GM18873 (cell line): ENCODE measurements at regions not wholly inside any gene's neighbourhood (a gene's known extent, or its start where the extent isn't known, plus 50 kb on each side); places are given as distances from the start of the nearest gene placed in this dataset.
A peak's percentile ranks its signal among the peaks of the same experiment; 100 is the strongest.

Source experiments
- ATAC-seq: cut with Tn5 transposase; IDR thresholded peaks from one replicate; pipeline ENCODE4 v1.9.1; 2021; ENCODE audit warnings: mild to moderate bottlenecking, moderate library complexity, moderate number of reproducible peaks; ENCODE audit not compliant: unreplicated experiment, low FRiP score

DNA sequence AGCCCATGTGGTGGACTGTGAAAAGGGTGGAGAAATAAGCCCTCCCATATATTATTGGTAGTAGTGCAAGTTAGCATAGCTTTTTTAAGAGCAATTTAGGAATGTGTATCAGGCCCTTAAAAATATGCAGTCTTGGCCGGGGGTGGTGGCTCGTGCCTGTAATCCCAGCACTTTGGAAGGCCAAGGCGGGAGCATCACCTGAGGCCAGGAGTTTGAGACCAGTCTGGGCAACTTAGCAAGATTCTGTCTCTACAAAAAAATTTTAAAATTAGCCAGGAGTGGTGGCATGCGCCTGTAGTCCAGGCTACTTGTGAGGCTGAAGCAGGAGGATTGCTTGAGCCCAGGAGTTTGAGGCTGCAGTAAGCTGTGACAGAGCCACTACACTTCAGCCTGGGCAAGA, 64.2 kb upstream of the BCAT1 start:
- no peak for ATAC-seq

DNA sequence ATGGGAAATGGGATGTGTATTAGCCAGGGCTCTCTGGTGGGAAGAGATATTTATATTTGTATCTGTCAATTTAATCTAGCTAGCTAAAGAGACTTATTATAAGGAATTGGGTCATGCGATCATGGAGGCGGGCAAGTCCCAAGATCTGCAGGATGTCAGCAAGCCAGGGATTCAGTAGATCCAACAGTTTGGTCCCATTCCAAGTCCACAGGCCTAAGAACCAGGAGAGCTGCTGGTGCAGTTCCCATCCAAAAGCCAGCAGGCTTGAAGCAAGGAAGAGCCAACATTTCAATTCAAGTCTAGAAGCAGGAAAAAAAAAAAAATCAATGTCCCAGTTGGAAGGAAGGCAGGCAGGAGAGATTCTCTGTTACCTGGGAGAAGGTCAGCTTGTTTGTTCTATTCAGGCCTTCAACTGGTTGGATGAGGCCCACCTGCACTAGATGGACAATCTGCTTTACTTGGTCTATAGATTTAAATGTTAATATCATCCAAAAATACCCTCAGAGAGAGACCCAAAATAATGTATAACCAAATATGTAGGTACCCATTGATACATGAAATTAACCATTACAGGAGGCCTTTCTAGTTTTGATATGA, 60.7 kb upstream of the BCAT1 start:
- ATAC-seq = no peak

DNA sequence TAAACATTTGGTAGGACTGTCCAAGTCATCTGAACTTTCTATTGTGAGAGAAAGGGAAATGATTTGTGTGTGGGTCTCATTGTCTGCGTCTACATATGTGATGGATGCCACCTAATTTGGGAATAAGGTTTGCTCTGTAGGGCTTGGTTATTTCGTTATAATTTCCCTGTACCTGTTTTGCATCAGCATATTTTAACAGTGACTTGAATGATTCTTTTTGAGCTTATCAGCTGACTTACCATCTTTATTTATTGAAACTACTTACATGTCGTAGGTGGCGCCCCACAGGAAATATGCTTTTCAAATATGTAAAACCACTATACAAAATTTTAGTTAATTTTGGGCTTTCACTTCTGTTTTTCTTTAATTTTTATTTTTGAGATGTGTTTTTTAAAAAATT, 56.5 kb upstream of the BCAT1 start:
- ATAC-seq = peak; percentile 41

DNA sequence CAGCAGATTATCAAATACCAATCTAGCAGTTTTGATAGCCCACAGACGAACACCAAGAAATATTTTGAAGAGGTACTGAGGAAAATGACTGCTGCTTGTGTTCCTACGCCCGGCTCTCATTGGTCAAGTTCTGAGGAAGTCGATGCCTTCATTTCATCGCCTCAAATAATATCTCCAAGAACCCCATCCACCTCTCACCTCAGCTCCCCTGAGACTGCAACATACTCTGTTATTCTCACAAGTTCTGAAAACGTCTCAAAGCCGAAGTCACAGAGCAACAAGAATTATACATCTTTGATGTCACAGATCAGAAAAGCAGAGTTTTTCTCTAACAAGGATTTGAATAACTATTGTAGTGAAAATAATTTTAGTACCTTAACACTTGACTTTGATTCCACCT, 55.5 kb upstream of the BCAT1 start:
- ATAC-seq = no peak

DNA sequence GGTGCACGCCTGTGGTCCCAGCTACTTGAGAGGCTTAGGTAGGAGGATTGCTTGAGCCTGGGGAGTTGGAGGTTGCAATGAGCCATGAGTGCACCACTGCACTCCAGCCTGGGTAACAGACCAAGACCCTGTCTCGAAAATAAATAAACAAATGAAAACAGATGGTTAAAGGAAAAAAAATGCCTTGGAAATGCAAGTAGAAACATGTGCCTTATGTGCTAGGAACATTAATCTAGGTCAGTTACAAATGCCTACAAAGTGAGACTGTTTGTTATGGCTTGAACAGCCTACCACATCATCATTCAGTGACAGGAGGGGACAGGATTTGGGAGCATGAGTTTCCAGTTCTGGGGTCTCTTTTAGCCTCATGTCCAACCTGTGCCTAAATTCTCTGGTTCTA, 52.4 kb upstream of the BCAT1 start:
- no peak for ATAC-seq
